22Rv1 (cell line): ENCODE measurements at regions not wholly inside any gene's neighbourhood (a gene's known extent, or its start where the extent isn't known, plus 50 kb on each side); places are given as distances from the start of the nearest gene placed in this dataset.

Experiments
- CTCF ChIP-seq: fragments of 450-650 bp; IDR thresholded peaks from 2 replicates; pipeline ENCODE4 v1.5.1; 2017; ENCODE audit warnings: mild to moderate bottlenecking
- ZFX ChIP-seq: fragments of 450-650 bp; IDR thresholded peaks from 2 replicates; pipeline ENCODE4 v1.6.1; 2017; ENCODE audit warnings: antibody characterized with exemption, borderline replicate concordance

- TF ChIP-seq CTCF: no peak
- no peak for TF ChIP-seq ZFX
Observed at GRCh38 chr21:27258742-27259448, 292.0 kb upstream of the ADAMTS5 start.
